HG03025 (cell line): ENCODE measurements at regions not wholly inside any gene's neighbourhood (a gene's known extent, or its start where the extent isn't known, plus 50 kb on each side); places are given as distances from the start of the nearest gene placed in this dataset.

Source experiments
- ATAC-seq: cut with Tn5 transposase; IDR thresholded peaks from one replicate; pipeline ENCODE4 v1.9.1; 2021; ENCODE audit warnings: mild to moderate bottlenecking, moderate library complexity; ENCODE audit not compliant: unreplicated experiment, low FRiP score

DNA sequence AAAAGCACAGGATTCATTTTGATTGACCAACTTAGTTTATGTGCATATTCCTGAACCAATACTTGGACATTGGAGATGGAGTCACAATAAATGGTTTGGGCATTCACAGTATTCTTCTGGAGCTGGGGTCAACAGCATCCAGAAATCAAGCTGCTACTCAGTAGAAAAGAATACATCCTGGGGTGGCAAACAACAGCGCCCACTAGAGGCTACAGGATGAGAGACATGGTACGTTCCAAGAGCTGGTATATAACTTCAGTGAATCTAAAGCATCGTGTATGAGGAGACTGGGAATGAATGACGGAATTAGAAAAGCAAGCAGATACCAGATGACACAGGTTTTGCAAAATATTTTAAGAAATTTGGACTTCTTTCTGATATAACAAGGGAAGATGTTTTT is 142.9 kb upstream of the FIGN start:
- ATAC-seq, result no peak

DNA sequence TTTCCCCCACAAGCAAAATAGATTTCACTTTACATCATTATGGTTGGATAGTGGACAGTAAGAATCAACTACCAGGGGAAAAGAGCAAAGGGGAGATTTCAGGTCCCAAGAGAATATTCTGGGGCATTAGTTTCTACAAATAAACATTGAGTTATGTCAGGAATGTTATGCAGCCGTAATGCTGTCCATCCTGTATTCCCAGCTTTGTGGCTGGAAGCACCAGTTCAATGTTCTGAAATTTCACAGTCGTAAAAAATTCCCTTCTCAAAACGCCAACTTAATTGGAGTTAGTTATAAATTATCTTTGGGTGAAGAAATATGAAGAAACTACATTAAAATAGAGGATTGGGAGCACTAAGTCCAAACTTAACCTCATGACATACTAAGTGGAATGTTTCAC is 141.5 kb upstream of the FIGN start:
- no peak for ATAC-seq

DNA sequence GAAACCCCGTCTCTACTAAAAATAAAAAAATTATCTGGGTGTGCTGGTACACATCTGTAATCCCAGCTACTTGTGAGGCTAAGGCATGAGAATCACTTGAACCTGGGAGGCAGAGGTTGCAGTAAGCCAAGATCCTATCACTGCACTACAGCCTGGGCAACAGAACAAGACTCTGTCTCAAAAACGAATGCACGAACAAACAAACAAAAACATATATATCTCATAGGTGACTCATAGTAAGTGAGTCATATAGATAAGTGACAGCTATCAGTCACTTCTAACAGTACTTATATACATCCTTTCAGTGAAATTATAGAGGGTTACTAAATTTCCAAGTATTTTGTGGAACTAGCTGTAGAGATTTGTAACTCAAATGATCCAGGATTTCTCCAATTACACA is 127.3 kb upstream of the FIGN start:
- no peak for ATAC-seq

DNA sequence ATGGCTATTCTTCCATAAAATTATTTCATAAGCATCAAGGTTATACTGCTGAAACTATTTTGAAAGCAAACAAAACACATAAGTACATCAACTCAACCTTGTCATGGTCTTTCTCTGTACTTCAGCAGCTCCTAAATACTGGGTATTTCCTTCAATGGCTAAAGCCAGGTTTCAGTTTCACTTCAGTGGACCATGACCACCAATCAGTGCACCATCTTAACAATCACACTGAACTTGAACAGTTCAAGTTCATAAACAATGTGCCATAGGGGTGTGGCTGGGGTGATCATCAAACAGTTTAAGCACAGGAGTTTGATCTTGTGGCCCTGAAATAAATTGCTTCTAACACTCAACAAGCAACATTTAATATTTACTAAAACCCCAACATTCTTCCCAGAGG is 124.1 kb upstream of the FIGN start:
- ATAC-seq, result no peak

DNA sequence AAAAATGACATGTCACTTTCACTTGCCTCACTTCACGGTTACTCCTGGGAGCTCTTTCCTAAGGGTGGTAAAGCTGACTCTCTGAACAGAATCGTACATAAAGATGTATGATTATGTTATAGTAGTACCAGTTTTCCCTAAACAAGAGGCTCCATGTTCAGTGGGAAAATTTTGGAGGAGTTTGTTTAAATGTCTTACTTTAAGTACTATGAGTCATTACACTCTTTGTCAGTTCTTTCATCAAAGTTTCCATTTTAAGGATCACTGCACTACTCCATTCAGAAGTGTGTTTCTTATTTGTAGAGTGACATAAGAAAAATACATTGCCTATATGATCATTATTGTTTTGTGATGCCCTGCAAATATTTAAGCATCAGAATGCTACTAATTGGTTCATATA is 121.1 kb upstream of the FIGN start:
- no peak for ATAC-seq

DNA sequence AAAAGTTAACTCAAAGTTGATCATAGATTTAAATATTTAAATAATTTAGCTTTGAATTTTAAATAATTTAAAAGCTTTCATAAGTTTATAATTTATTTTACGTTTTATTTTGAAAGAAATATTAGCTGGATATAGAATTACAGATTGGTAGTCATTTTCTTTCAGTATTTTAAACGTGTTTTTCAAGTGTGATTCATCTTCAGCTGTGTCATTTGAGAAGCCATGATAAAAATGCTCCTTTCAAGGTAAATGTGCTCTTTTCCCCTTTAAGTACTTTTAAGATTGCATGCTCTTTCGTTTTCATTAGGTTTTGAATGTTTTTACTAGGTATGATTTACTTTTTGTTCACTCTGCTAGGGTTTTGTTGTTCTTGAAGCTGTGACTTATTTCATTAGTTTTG is 116.8 kb upstream of the FIGN start:
- ATAC-seq, result no peak

DNA sequence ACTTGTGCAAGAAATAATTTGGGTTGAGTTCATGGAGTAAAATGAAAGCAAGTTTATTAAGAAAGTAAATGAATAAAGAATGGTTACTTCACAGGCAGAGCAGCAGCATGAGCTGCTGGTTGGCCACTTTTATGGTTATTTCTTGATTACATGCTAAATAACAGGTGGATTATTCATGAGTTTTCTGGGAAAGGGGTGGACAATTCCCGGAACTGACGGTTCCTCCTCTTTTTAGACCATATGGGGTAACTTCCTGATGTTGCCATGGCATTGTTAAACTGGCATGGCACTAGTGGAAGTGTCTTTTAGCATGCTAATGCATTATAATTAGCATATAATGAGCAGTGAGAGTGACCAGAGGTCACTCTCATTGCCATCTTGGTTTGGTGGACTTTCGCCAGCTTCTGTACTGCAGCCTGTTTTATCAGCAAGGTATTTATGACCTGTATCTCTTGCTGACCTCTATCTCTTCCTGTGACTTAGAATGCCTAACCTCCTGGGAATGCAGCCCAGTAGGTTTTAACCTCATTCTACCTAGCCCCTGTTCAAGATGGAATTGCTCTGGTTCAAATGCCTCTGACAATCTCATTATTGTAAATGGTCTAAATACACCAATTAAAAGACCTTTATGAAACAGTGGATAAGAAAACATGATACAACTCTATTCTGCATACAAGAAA is 114.1 kb upstream of the FIGN start:
- no peak for ATAC-seq

DNA sequence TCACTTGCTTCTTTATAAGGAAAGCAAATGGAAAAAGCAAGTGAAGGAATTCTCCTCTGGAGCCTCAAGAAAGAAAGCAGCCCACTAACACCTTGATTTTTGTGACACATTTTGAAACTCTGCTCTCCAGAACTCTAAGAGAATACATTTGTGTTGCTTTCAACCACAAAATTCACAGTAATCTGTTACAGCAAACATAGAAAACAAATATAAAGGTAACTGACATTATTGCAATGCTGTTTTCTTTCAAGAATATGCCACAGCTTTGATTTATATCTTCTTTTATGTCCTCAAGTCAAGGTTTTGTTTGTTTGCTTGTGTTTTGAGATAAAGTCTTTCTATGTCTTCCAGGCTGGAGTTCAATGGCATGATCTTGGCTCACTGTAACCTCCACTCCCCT is 103.1 kb upstream of the FIGN start:
- no peak for ATAC-seq

DNA sequence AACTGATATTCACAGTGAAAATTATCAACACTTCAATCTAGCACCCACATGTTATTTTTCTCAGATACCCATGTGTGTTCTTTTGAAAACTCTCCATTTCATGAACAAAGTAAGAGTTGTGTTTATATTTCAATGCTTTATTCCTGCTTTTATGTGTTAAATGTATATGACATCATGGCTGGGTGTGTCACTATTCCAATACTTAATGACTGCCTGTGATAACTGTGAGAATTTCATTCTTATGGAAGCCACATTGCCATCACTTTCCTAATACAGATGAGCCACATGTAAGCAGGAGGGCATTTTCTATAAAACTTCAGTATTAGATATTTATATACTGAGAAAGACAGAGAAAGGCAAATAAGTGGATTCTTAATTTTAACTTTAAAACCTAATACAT is 100.4 kb upstream of the FIGN start:
- no peak for ATAC-seq

DNA sequence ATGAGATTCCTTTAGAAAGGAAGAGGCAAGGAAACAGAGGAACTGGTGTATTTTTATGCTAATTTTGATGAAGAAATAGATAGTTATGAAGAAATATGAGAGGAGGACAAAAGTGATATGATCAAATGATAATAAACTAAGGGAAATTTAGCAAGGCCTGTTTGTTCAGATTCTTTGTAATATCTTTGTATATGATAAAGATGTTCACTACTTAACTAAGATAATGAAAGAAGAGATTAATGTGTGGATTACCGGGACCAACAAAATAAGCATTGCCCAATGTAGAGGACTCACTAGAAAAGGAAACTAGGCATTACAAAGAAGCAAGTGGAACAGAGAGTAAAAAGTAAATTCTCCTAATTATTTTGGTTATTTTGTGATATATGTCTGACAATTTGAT is 99.0 kb upstream of the FIGN start:
- ATAC-seq, result no peak

DNA sequence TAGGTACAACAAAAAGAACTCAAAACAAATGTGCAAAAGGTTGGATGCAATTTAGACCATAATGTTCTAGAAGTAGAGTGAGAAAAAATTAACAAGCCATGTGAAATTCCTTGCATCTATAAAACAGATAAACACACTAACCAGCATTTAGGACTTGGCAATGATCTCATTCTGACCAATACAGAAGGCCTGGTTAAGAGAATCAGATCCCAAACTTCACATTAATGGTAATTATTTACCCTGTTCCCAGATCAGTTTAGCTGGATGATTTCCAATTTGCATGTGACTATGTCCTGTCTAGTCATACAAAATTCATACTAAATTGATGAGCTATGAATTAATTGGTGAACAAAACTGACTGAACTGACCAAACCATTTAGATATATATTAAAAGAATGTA is 98.4 kb upstream of the FIGN start:
- ATAC-seq, result no peak

DNA sequence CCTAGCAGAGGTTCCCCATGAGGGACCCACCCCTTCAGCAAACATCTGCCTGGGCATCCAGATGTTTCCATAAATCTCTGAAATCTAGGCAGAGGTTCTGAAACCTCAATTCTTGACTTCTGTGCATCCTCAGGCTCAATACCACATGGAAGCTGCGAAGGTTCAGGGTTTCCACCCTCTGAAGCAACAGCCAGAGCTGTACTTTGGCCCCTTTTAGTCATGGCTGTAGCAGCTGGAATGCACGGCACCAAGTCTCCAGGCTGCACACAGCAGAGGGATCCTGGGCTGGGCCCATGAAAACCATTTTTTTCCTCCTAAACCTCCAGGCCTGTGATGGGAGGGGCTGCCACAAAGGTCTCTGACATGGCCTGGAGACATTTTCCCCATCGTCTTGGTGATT is 93.0 kb upstream of the FIGN start:
- no peak for ATAC-seq

DNA sequence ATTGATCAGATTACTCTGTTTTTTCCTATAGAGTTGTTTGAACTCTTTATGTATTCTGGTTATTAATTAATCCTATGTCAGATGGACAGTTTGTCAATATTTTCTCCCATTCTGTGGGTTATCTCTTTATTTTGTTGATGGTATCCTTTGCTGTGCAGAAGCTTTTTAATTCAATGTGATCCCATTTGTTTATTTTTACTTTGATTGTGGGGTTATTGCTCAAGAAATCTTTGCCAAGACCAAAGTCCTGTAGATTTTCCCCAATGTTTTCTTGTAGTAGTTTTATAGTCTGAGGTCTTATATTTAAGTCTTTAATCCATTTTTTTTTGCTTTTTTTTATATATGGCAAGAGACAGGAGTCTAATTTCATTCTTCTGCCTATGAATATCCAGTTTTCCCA is 86.2 kb upstream of the FIGN start:
- ATAC-seq, result no peak

DNA sequence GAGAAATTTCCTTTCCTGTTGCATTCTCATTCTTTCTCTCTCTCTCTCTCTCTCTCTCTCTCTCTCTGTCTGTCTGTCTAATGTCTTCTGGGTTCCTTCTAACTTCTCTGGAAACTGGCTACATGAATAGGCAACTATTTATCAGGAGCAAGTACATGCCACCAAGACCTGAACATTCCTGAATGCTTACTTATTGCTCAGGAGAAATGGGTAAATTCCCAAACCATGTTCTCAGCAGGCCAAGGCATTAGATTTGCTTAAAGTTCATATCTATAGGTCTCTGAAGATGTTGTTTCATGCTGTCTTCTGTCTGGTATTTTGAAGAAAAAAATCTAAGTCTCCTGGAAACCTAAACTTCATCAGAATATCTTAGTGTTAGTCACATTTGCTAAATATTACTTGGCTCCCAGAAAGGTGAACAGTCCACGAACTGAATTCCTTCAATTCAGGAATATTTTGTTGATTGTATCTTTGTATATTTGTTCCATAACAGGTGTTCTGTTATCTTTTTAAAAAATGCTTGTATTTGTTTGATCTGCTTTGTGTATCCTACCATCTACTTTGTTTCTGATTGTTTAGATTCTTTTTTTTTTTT is 77.2 kb upstream of the FIGN start:
- ATAC-seq, result no peak

DNA sequence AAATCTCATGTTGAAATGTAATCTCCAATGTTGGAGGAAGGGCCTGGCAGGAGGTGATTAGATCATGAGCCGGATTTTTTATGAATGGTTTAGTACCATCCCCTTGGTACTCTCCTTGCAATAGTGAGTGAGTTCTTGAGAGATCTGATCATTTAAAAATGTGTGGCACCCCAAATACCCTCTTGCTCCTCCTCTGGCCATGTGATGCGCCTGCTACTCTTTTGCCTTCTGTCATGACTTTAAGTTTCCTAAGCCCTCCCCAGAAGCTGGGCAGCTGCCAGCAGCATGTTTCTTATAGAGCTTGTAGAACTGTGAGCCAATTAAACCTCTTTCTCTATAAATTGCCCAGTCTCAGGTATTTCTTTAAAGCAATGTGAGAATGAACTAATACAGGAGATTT is 72.6 kb upstream of the FIGN start:
- no peak for ATAC-seq

DNA sequence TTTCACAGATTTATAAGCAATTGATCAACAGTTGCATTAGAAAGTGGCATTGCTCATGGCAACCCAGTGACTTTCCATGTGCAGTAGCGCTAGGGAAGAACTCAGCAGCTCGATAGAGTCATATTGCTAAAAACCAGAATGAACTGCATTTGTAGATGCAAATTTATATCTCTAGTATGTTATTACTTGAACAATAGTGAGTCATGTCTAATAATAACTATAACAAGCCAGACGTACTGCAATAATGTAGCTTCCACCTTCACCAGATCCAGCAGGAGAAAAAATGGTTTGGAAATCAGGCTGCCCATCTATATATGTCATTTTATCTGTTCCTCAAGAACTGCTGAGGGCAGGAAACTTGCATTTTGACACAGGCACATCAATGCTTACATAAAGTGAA is 66.5 kb upstream of the FIGN start:
- no peak for ATAC-seq

DNA sequence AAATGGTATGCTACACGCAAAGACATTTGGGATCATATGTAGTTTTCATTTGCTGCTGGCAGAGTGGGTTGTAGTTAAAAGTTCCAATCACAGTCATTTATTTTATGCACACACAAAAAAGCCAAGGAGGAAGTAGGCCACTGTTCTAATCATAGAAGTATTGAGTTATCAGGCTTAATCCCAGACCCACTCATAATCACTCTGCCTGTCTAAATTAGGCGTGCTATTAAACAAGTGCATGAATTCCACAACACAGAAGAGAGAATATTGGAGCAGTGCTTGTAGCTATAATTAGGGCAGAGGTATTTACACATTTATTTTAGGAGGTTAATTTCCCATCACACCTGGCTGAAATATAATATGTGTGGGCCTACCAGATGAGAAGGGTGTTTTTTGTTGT is 65.7 kb upstream of the FIGN start:
- no peak for ATAC-seq

DNA sequence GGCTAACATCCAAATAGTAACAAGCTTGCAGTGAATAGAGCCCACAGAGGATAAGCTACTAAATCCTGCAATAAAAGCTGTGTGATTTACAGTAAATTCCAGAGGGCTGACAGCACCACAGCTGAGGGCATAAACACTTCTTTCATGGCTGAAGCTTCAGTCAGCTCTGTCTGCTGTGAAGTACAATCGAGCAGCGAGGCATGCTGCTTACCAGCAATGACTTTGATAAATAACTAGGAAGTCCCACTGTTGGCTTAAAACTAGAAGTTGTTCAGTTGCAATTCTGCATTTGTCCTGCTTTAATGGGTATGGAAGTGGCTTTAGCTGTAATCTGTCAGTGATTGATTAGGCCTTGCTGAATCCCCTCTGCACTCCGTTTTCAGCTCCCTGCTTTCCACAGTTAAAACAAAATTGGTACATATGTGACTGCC is 65.2 kb upstream of the FIGN start:
- ATAC-seq, result no peak

DNA sequence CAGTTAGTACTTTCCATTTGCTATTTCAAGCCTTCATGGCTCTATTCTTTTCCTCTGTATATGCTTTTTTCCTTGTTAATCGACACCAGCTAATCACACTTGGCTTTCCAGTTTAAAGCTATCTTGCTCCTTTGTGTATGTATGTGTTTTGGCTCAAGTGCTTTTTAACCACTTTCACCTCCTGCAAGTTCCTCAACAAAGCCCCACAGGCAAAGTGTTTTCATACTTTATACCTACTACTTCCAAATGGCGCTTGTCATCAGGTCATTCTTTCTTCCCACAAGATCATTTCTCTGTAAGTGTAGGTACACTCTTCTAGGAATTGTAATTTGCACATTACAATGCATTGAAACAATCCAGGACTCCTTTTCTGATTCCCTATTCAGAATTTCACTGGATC is 64.0 kb upstream of the FIGN start:
- no peak for ATAC-seq

DNA sequence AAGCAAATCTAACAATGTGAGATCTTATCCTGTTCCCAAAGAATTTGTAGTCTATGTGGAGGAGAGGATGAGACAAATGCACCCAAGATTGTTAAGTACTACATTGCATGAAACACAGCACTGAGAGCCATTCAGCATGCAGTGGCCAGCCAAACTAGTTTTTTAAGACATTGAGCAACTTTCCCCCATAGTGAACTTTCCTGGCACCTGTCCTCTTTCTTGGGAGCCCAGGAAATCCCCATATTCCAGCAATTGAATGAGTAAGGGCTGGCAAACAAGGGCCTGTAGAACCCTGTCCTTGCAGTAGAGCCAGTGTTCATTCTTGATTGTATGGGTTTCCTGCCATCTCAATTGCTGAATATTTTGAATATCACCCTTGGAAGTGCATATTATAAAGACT is 58.8 kb upstream of the FIGN start:
- no peak for ATAC-seq
